ENCODE measurements at regions not wholly inside any gene's neighbourhood (a gene's known extent, or its start where the extent isn't known, plus 50 kb on each side); places are given as distances from the start of the nearest gene placed in this dataset.

- no peak overlapping the region for H3K27ac ChIP-seq
- WGBS, 3 donors: 63 to 71% (median 64%) methylated on average over 11 of the region's 11 CpGs
- no peak for TF ChIP-seq CTCF (IDR thresholded peaks at IDR 0.05)
- no peak for ATAC-seq
- no peaks in the 10 kb centered on the region for H3K36me3 ChIP-seq (ENCODE audit: insufficient read depth in 1 of 2, low read depth in 1 of 2)
- no peak for DNase-seq
- no peak overlapping the region for H3K4me3 ChIP-seq
- H3K27me3 ChIP-seq (ENCODE audit: insufficient read depth in 3 of 3, low read length in 2 of 3): peaks cover 0 to 7% (median 4%) of the 10 kb centered on the region in 3 donors
- intact Hi-C loops (cut with DNase I): no loop called here
- H3K9me3 ChIP-seq: no peaks in the 10 kb centered on the region
- no peaks in the 10 kb centered on the region for H3K4me1 ChIP-seq
Observed at GRCh38 chr10:131738396-131738735, 162.4 kb upstream of the PPP2R2D start.

- no peak for TF ChIP-seq CTCF (IDR thresholded peaks at IDR 0.05)
- intact Hi-C loops (cut with DNase I): no loop called here
- Histone ChIP-seq H3K4me3 (no peak overlapping the region), H3K9me3 (no peaks in the 10 kb centered on the region), H3K27me3 (ENCODE audit: insufficient read depth in 3 of 3, low read length in 2 of 3) (peaks cover 0 to 11% (median 10%) of the 10 kb centered on the region in 3 donors), H3K4me1 (no peaks in the 10 kb centered on the region), H3K27ac (no peak overlapping the region), H3K36me3 (ENCODE audit: insufficient read depth in 1 of 2, low read depth in 1 of 2) (no peaks in the 10 kb centered on the region)
- no peak for ATAC-seq
- peak in 1 of 2 donors; percentile 22 for DNase-seq
- WGBS, 3 donors: 53 to 61% (median 59%) methylated on average over 10 of the region's 10 CpGs
Observed at GRCh38 chr10:131739206-131739605, 161.6 kb upstream of the PPP2R2D start.

GRCh38 chr10:131742500-131742951, 158.3 kb upstream of the PPP2R2D start:
- intact Hi-C loops (cut with DNase I): no loop called here
- no peak overlapping the region for H3K4me3 ChIP-seq
- H3K36me3 ChIP-seq (ENCODE audit: insufficient read depth in 1 of 2, low read depth in 1 of 2): no peaks in the 10 kb centered on the region
- WGBS, 3 donors: 90 to 93% (median 91%) methylated on average over 14 to 17 of the region's 17 CpGs
- TF ChIP-seq CTCF (IDR thresholded peaks at IDR 0.05): no peak
- H3K4me1 ChIP-seq: no peaks in the 10 kb centered on the region
- peaks cover 0 to 17% (median 14%) of the 10 kb centered on the region in 3 donors for H3K27me3 ChIP-seq (ENCODE audit: insufficient read depth in 3 of 3, low read length in 2 of 3)
- H3K27ac ChIP-seq: no peak overlapping the region
- H3K9me3 ChIP-seq: no peaks in the 10 kb centered on the region
- ATAC-seq: no peak
- peak in 1 of 2 donors; percentile 48 for DNase-seq

GRCh38 chr10:131743190-131744151, 157.3 kb upstream of the PPP2R2D start:
- 21 to 26% (median 26%) methylated on average over 23 to 24 of the region's 24 CpGs for WGBS, 3 donors
- no peak overlapping the region for H3K27ac ChIP-seq
- peaks cover 0 to 20% (median 17%) of the 10 kb centered on the region in 3 donors for H3K27me3 ChIP-seq (ENCODE audit: insufficient read depth in 3 of 3, low read length in 2 of 3)
- peak in 1 of 2 donors; percentile 13 for DNase-seq
- H3K4me1 ChIP-seq: no peaks in the 10 kb centered on the region
- H3K9me3 ChIP-seq: no peaks in the 10 kb centered on the region
- TF ChIP-seq CTCF (IDR thresholded peaks at IDR 0.05): no peak
- H3K36me3 ChIP-seq (ENCODE audit: insufficient read depth in 1 of 2, low read depth in 1 of 2): no peaks in the 10 kb centered on the region
- no peak for ATAC-seq
- intact Hi-C loops (cut with DNase I): no loop called here
- H3K4me3 ChIP-seq: no peak overlapping the region
